HG03342 (cell line): ENCODE measurements at regions not wholly inside any gene's neighbourhood (a gene's known extent, or its start where the extent isn't known, plus 50 kb on each side); places are given as distances from the start of the nearest gene placed in this dataset.
"Not testable (repeated sequence)": the region's sequence is repeated elsewhere in the genome, so short reads cannot be mapped to it uniquely, and the experiment has no call there.

Experiments
- ATAC-seq: cut with Tn5 transposase; IDR thresholded peaks from one replicate; pipeline ENCODE4 v1.9.1; 2021; ENCODE audit warnings: mild to moderate bottlenecking, moderate library complexity; ENCODE audit not compliant: unreplicated experiment

- no peak for ATAC-seq
These were observed 273.0 kb upstream of the STXBP5 start for GRCh38 chr6:146931214-146931613.

GRCh38 chr6:146937316-146937715 is 266.9 kb upstream of the STXBP5 start:
- no peak for ATAC-seq

GRCh38 chr6:146938266-146938665 is 266.0 kb upstream of the STXBP5 start:
- no peak for ATAC-seq

- ATAC-seq: not testable (repeated sequence)
These were observed 264.8 kb upstream of the STXBP5 start for GRCh38 chr6:146939456-146939855.

GRCh38 chr6:146943664-146944063 is 260.6 kb upstream of the STXBP5 start:
- no peak for ATAC-seq

GRCh38 chr6:146944077-146944476 is 260.1 kb upstream of the STXBP5 start:
- ATAC-seq: no peak

- ATAC-seq: no peak
These were observed 259.4 kb upstream of the STXBP5 start for GRCh38 chr6:146944809-146945208.

- ATAC-seq: peak; percentile 47
These were observed 257.7 kb upstream of the STXBP5 start for GRCh38 chr6:146946559-146946958.

GRCh38 chr6:146948790-146949342 is 255.4 kb upstream of the STXBP5 start:
- ATAC-seq: no peak

- ATAC-seq: no peak
These were observed 254.8 kb upstream of the STXBP5 start for GRCh38 chr6:146949425-146949824.

- ATAC-seq: peak; percentile 49
These were observed 253.8 kb upstream of the STXBP5 start for GRCh38 chr6:146950351-146950835.

- no peak for ATAC-seq
These were observed 248.6 kb upstream of the STXBP5 start for GRCh38 chr6:146955570-146955969.

- no peak for ATAC-seq
These were observed 246.8 kb upstream of the STXBP5 start for GRCh38 chr6:146957181-146958093.

- no peak for ATAC-seq
These were observed 242.4 kb upstream of the STXBP5 start for GRCh38 chr6:146961831-146962230.

GRCh38 chr6:146962329-146962728 is 241.9 kb upstream of the STXBP5 start:
- no peak for ATAC-seq

- ATAC-seq: no peak
These were observed 239.0 kb upstream of the STXBP5 start for GRCh38 chr6:146965110-146965689.

- ATAC-seq: no peak
These were observed 236.0 kb upstream of the STXBP5 start for GRCh38 chr6:146968041-146968760.

GRCh38 chr6:146972546-146972945 is 231.7 kb upstream of the STXBP5 start:
- no peak for ATAC-seq

GRCh38 chr6:146974351-146974750 is 229.9 kb upstream of the STXBP5 start:
- no peak for ATAC-seq

GRCh38 chr6:146975093-146975492 is 229.1 kb upstream of the STXBP5 start:
- no peak for ATAC-seq

GRCh38 chr6:146980900-146981329 is 223.3 kb upstream of the STXBP5 start:
- ATAC-seq: no peak
